HG03135 (cell line): ENCODE measurements at regions not wholly inside any gene's neighbourhood (a gene's known extent, or its start where the extent isn't known, plus 50 kb on each side); places are given as distances from the start of the nearest gene placed in this dataset.

ENCODE experiments used
- ATAC-seq: cut with Tn5 transposase; IDR thresholded peaks from one replicate; pipeline ENCODE4 v1.9.1; 2021; ENCODE audit warnings: mild to moderate bottlenecking, moderate library complexity; ENCODE audit not compliant: unreplicated experiment

GRCh38 chr1:193799371-193799770 is 613.0 kb upstream of the B3GALT2 start:
- no peak for ATAC-seq

- no peak for ATAC-seq
Observed at GRCh38 chr1:193794239-193794638, 607.8 kb upstream of the B3GALT2 start.

GRCh38 chr1:193791746-193792145 is 605.3 kb upstream of the B3GALT2 start:
- no peak for ATAC-seq

GRCh38 chr1:193787061-193787460 is 600.6 kb upstream of the B3GALT2 start:
- ATAC-seq: no peak

GRCh38 chr1:193785850-193786420 is 599.5 kb upstream of the B3GALT2 start:
- ATAC-seq: no peak

GRCh38 chr1:193774536-193775323 is 588.3 kb upstream of the B3GALT2 start:
- no peak for ATAC-seq

- no peak for ATAC-seq
Observed at GRCh38 chr1:193771596-193771995, 585.2 kb upstream of the B3GALT2 start.

GRCh38 chr1:193769651-193770050 is 583.2 kb upstream of the B3GALT2 start:
- ATAC-seq: no peak

- no peak for ATAC-seq
Observed at GRCh38 chr1:193767886-193768285, 581.5 kb upstream of the B3GALT2 start.

GRCh38 chr1:193766329-193766728 is 579.9 kb upstream of the B3GALT2 start:
- no peak for ATAC-seq

GRCh38 chr1:193763266-193763665 is 576.9 kb upstream of the B3GALT2 start:
- no peak for ATAC-seq

- ATAC-seq: no peak
Observed at GRCh38 chr1:193762236-193762635, 575.8 kb upstream of the B3GALT2 start.

GRCh38 chr1:193755441-193755840 is 569.0 kb upstream of the B3GALT2 start:
- ATAC-seq: no peak

- ATAC-seq: no peak
Observed at GRCh38 chr1:193754732-193755427, 568.5 kb upstream of the B3GALT2 start.

- ATAC-seq: no peak
Observed at GRCh38 chr1:193754151-193754550, 567.7 kb upstream of the B3GALT2 start.

- ATAC-seq: no peak
Observed at GRCh38 chr1:193753038-193753756, 566.8 kb upstream of the B3GALT2 start.

GRCh38 chr1:193749868-193750267 is 563.5 kb upstream of the B3GALT2 start:
- ATAC-seq: no peak

- no peak for ATAC-seq
Observed at GRCh38 chr1:193747579-193747978, 561.2 kb upstream of the B3GALT2 start.

- ATAC-seq: no peak
Observed at GRCh38 chr1:193741228-193741627, 554.8 kb upstream of the B3GALT2 start.

GRCh38 chr1:193740762-193741161 is 554.3 kb upstream of the B3GALT2 start:
- no peak for ATAC-seq

- ATAC-seq: no peak
Observed at GRCh38 chr1:193736507-193736906, 550.1 kb upstream of the B3GALT2 start.
